Esophagus muscularis mucosa (tissue), 4 donors: ENCODE measurements at regions not wholly inside any gene's neighbourhood (a gene's known extent, or its start where the extent isn't known, plus 50 kb on each side); places are given as distances from the start of the nearest gene placed in this dataset.
A peak's percentile ranks its signal among the peaks of the same experiment; 100 is the strongest.

Experiments used
- DNase-seq: peaks from one replicate; pipeline ENCODE4 v3.0.0-alpha.2; 2017; ENCODE audit errors: extremely low spot score
- H3K27ac ChIP-seq, 4 donors: fragments of 200-600 bp; sonication (generic); replicated peaks in 1 of 4; 1 replicate in 3 of 4; 2 replicates in 1 of 4; pipeline ENCODE4 v1.5.1; 2016 to 2019; ENCODE audit warnings: mild to moderate bottlenecking in 1 of 4
- H3K27me3 ChIP-seq, 4 donors: fragments of 200-600 bp; sonication (generic); one replicate each; pipeline versions ENCODE4 v1.5.1 to v1.6.0; 2016 to 2019
- H3K36me3 ChIP-seq, 4 donors: fragments of 200-600 bp; sonication (generic); one replicate each; pipeline ENCODE4 v1.5.1; 2016 to 2019
- H3K4me1 ChIP-seq, 4 donors: fragments of 200-600 bp; sonication (generic); one replicate each; pipeline ENCODE4 v1.5.1; 2016 to 2019
- H3K4me3 ChIP-seq, 4 donors: fragments of 200-600 bp; sonication (generic); 1 replicate in 2 of 4; 2 replicates in 2 of 4; pipeline ENCODE4 v1.5.1; 2016 to 2019; ENCODE audit warnings: mild to moderate bottlenecking in 4 of 4, moderate library complexity in 1 of 4
- H3K9me3 ChIP-seq, 4 donors: fragments of 200-600 bp; sonication (generic); 1 replicate in 3 of 4; 2 replicates in 1 of 4; pipeline ENCODE4 v1.5.1; 2016 to 2019
- EP300 ChIP-seq: sonication (generic); formaldehyde crosslinking; IDR thresholded peaks from one replicate; pipeline ENCODE4 v1.6.1; 2017; ENCODE audit warnings: antibody characterized with exemption
- POLR2A ChIP-seq: fragments of 450-650 bp; IDR thresholded peaks from one replicate; pipeline ENCODE4 v1.6.1; 2017; ENCODE audit warnings: antibody characterized with exemption, moderate library complexity, mild to moderate bottlenecking, low read depth
- POLR2AphosphoS5 ChIP-seq, 2 donors: sonication (generic); formaldehyde crosslinking; IDR thresholded peaks; one replicate each; pipeline ENCODE4 v1.6.1; 2017; ENCODE audit warnings: antibody characterized with exemption in 2 of 2
- WGBS: methylation state at CpG from one replicate; pipeline ENCODE4 v1.1.5; 2018; 5-methylcytosine and 5-hydroxymethylcytosine counted together
- intact Hi-C: fragments of 100-400 bp; cut with DNase I; formaldehyde crosslinking; loops from one replicate; pipeline ENCODE4 v1.15.1; 2023
- TF ChIP-seq, protein P1 (sequence below), 3 experiments: fragments of 200-600 bp in 2 of 3; fragments of 450-650 bp in 1 of 3; sonication (generic) in 2 of 3; IDR thresholded peaks; one replicate each; pipeline ENCODE4 v1.5.1; 2017 to 2019; ENCODE audit warnings: antibody characterized with exemption in 3 of 3, mild to moderate bottlenecking in 2 of 3, moderate library complexity in 1 of 3

DNA sequence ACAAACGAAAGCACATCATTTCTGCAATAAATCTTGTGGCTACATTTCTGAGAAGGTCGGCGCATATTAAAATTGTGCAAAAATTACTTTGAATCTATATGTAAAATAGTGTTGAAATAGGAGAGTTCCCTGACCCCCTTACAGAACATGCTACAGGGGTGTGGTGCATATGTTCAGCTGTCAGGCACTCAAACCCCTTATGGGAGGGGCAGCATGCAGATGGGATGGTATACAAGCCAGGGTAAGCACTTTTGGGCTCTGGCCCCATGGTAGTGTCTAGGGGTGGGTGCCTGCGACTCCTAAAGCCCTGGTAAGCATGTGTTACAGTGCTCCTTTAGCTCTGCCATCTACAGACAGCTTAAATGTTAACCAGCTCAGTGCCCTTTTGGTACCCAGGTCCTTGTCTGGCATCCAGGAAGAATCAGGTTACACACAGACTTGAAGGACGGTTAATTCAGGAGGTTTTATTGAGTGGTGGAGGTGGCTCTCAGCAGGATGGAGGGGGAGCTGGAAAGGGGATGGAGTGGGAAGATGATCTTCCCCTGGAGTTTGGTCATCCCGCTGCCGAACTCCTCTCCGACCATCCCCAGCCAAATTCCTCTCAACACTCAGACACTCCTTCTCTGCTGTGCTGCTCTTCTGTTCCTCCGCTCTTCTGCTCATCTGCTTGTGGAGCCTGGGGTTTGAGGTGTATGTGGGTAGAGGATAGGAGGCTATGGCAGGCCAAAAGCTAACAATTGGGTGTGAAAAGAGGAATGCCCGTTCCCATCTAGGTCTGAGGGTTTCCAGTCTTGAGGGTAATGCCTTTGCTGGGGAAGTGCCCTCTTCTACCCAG is 84.6 kb upstream of the RASEF start:
- Histone ChIP-seq H3K4me3 (no peak overlapping the region), H3K9me3 (peaks cover 0 to 6% (median 2%) of the 10 kb centered on the region in 4 donors), H3K27ac (no peak overlapping the region), H3K4me1 (no peaks in the 10 kb centered on the region), H3K36me3 (no peaks in the 10 kb centered on the region), H3K27me3 (no peaks in the 10 kb centered on the region)
- TF ChIP-seq, protein P1, sequence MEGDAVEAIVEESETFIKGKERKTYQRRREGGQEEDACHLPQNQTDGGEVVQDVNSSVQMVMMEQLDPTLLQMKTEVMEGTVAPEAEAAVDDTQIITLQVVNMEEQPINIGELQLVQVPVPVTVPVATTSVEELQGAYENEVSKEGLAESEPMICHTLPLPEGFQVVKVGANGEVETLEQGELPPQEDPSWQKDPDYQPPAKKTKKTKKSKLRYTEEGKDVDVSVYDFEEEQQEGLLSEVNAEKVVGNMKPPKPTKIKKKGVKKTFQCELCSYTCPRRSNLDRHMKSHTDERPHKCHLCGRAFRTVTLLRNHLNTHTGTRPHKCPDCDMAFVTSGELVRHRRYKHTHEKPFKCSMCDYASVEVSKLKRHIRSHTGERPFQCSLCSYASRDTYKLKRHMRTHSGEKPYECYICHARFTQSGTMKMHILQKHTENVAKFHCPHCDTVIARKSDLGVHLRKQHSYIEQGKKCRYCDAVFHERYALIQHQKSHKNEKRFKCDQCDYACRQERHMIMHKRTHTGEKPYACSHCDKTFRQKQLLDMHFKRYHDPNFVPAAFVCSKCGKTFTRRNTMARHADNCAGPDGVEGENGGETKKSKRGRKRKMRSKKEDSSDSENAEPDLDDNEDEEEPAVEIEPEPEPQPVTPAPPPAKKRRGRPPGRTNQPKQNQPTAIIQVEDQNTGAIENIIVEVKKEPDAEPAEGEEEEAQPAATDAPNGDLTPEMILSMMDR (IDR thresholded peaks at IDR 0.05) = no peak
- intact Hi-C loops = no loop called here
- peak; percentile 78 for DNase-seq
- 87% methylated on average over 9 of the region's 10 CpGs for WGBS

- WGBS = 85% methylated on average over 4 of the region's 4 CpGs
- no peak for DNase-seq
These were observed 83.4 kb upstream of the RASEF start for GRCh38 chr9:83146325-83146724.

GRCh38 chr9:83144492-83144891 is 81.5 kb upstream of the RASEF start:
- H3K4me1 ChIP-seq = no peaks in the 10 kb centered on the region
- no peak for DNase-seq
- H3K27ac ChIP-seq = no peak overlapping the region
- intact Hi-C loops = no loop called here
- TF ChIP-seq POLR2A = no peak
- no peak for TF ChIP-seq POLR2AphosphoS5 (IDR thresholded peaks at IDR 0.05)
- no peak for TF ChIP-seq EP300
- TF ChIP-seq, protein P1 (IDR thresholded peaks at IDR 0.05) = no peak
- H3K4me3 ChIP-seq = no peak overlapping the region
- no peaks in the 10 kb centered on the region for H3K27me3 ChIP-seq
- no peaks in the 10 kb centered on the region for H3K36me3 ChIP-seq
- H3K9me3 ChIP-seq = peaks cover 0 to 6% (median 2%) of the 10 kb centered on the region in 4 donors

More at GRCh38 chr9:83146325-83146724, 83.4 kb upstream of the RASEF start:
- H3K9me3 ChIP-seq = peaks cover 0 to 6% (median 2%) of the 10 kb centered on the region in 4 donors
- no peaks in the 10 kb centered on the region for H3K27me3 ChIP-seq
- no peaks in the 10 kb centered on the region for H3K36me3 ChIP-seq
- H3K27ac ChIP-seq = no peak overlapping the region
- intact Hi-C loops = no loop called here
- TF ChIP-seq EP300 (no peak), POLR2AphosphoS5 (IDR thresholded peaks at IDR 0.05) (no peak), POLR2A (no peak)
- TF ChIP-seq, protein P1 (IDR thresholded peaks at IDR 0.05) = no peak
- H3K4me1 ChIP-seq = no peaks in the 10 kb centered on the region
- no peak overlapping the region for H3K4me3 ChIP-seq

GRCh38 chr9:83142389-83142788 is 79.4 kb upstream of the RASEF start:
- DNase-seq = no peak
- H3K4me3 ChIP-seq = no peak overlapping the region
- intact Hi-C loops = no loop called here
- H3K4me1 ChIP-seq = no peaks in the 10 kb centered on the region
- no peaks in the 10 kb centered on the region for H3K9me3 ChIP-seq
- no peaks in the 10 kb centered on the region for H3K36me3 ChIP-seq
- H3K27me3 ChIP-seq = no peaks in the 10 kb centered on the region
- H3K27ac ChIP-seq = no peak overlapping the region
- TF ChIP-seq EP300 (no peak), POLR2AphosphoS5 (IDR thresholded peaks at IDR 0.05) (no peak), POLR2A (no peak)
- TF ChIP-seq, protein P1 (IDR thresholded peaks at IDR 0.05) = no peak

DNA sequence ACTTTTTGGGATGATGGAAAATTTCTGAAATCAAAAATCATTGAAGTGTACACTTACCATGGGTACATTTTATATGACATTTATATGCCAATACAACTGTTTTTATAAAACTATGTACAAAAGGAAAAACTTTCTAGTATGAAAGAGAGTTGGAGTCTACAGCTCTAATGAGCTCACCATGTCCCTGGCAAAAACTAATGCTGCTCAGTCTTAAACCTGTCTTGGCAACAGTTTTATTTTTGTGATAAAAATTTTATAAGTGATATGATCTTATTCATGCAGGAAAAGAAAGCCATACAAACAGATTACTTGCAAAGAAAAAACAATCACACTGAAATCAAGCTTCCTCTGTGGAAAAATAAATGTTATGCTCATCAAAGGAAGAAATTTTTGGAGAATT is 78.9 kb upstream of the RASEF start:
- Histone ChIP-seq H3K4me3 (no peak overlapping the region), H3K27me3 (no peaks in the 10 kb centered on the region), H3K27ac (no peak overlapping the region), H3K4me1 (no peaks in the 10 kb centered on the region), H3K36me3 (no peaks in the 10 kb centered on the region), H3K9me3 (no peaks in the 10 kb centered on the region)
- intact Hi-C loops = no loop called here
- DNase-seq = no peak
- TF ChIP-seq POLR2AphosphoS5 (IDR thresholded peaks at IDR 0.05) (no peak), EP300 (no peak), POLR2A (no peak)
- TF ChIP-seq, protein P1 (IDR thresholded peaks at IDR 0.05) = no peak
